HG02938 (cell line): ENCODE measurements at regions not wholly inside any gene's neighbourhood (a gene's known extent, or its start where the extent isn't known, plus 50 kb on each side); places are given as distances from the start of the nearest gene placed in this dataset.
"Not testable (repeated sequence)": the region's sequence is repeated elsewhere in the genome, so short reads cannot be mapped to it uniquely, and the experiment has no call there.

Experiments used
- ATAC-seq: cut with Tn5 transposase; IDR thresholded peaks from one replicate; pipeline ENCODE4 v1.9.1; 2021; ENCODE audit warnings: mild to moderate bottlenecking, moderate library complexity; ENCODE audit not compliant: unreplicated experiment

- not testable (repeated sequence) for ATAC-seq
Observed at GRCh38 chr2:89795530-89795929, 1104.1 kb downstream of the RPIA start.

GRCh38 chr2:89797320-89798038, 1106.0 kb downstream of the RPIA start:
- no peak for ATAC-seq

- ATAC-seq: not testable (repeated sequence)
Observed at GRCh38 chr2:89801207-89801606, 1109.7 kb downstream of the RPIA start.

GRCh38 chr2:89806363-89806762, 1114.9 kb downstream of the RPIA start:
- ATAC-seq: not testable (repeated sequence)

GRCh38 chr2:89811295-89811694, 1119.8 kb downstream of the RPIA start:
- ATAC-seq: no peak

GRCh38 chr2:89811910-89812309, 1120.4 kb downstream of the RPIA start:
- not testable (repeated sequence) for ATAC-seq

GRCh38 chr2:89814359-89814758, 1122.9 kb downstream of the RPIA start:
- ATAC-seq: not testable (repeated sequence)

GRCh38 chr2:89818873-89819272, 1127.4 kb downstream of the RPIA start:
- no peak for ATAC-seq

GRCh38 chr2:89819809-89820208, 1128.3 kb downstream of the RPIA start:
- no peak for ATAC-seq

GRCh38 chr2:89820248-89820647, 1128.8 kb downstream of the RPIA start:
- no peak for ATAC-seq

- no peak for ATAC-seq
Observed at GRCh38 chr2:89821455-89821945, 1130.0 kb downstream of the RPIA start.

GRCh38 chr2:89822342-89822741, 1130.9 kb downstream of the RPIA start:
- not testable (repeated sequence) for ATAC-seq

GRCh38 chr2:89823556-89823955, 1132.1 kb downstream of the RPIA start:
- ATAC-seq: no peak

GRCh38 chr2:89825034-89825433, 1133.6 kb downstream of the RPIA start:
- no peak for ATAC-seq

GRCh38 chr2:89826741-89827140, 1135.3 kb downstream of the RPIA start:
- ATAC-seq: not testable (repeated sequence)

GRCh38 chr2:89827829-89828228, 1136.4 kb downstream of the RPIA start:
- ATAC-seq: not testable (repeated sequence)

GRCh38 chr2:89828416-89828815, 1136.9 kb downstream of the RPIA start:
- ATAC-seq: not testable (repeated sequence)

- not testable (repeated sequence) for ATAC-seq
Observed at GRCh38 chr2:89828961-89829631, 1137.6 kb downstream of the RPIA start.

GRCh38 chr2:89829828-89830227, 1138.4 kb downstream of the RPIA start:
- no peak for ATAC-seq

- peak; percentile 35 for ATAC-seq
Observed at GRCh38 chr2:89830341-89831218, 1139.1 kb downstream of the RPIA start.
